Inflammatory macrophage treated with lipopolysaccharide for 1 hour (primary cell): ENCODE measurements at regions not wholly inside any gene's neighbourhood (a gene's known extent, or its start where the extent isn't known, plus 50 kb on each side); places are given as distances from the start of the nearest gene placed in this dataset.

Experiments used
- DNase-seq, 2 donors: peaks; one replicate each; pipeline ENCODE4 v3.0.0-alpha.2; 2020 to 2022

DNA sequence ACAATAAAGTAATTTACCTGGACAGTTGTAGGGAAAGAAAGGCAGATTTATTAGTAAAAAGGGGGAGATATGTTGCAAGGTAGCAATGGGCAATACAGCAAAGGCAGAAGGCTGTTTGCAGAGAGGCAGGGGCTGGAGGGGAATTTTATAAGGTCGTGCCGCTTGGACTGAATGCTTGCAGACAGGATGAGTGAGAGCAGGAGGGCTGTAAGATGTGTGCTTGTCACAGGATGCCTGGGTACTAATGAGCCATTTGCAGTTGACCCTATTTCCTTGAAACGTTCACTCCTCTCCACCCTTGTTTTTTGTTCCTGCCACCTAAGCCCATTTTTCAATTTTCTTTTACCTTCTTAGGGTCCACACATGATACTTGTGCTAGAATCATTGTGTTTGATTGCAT is 214.7 kb downstream of the TRAM1L1 start:
- no peak for DNase-seq

DNA sequence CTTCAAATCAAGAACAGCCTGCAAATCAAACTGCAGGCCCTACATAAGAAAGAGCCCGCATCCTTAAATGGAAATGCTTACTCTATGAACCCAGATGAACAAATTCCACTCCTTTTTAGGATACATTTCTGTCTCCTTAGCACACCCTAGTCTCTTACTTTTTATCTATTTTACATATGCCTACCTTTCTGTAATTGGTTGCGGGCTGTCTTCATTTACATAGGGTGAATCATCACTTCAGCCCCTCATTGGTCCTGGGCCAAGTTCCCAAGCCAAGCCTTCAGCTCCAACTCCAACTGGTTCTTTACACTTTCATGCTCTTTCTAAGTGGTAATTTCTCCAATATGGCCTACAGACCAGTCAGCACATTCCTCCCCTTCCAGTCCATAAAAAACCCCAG is 219.3 kb downstream of the TRAM1L1 start:
- no peak for DNase-seq

GRCh38 chr4:116862592-116862991 is 222.8 kb downstream of the TRAM1L1 start:
- DNase-seq: no peak

GRCh38 chr4:116860891-116861290 is 224.5 kb downstream of the TRAM1L1 start:
- no peak for DNase-seq

GRCh38 chr4:116849620-116850019 is 235.8 kb downstream of the TRAM1L1 start:
- no peak for DNase-seq

- DNase-seq: no peak
Observed at GRCh38 chr4:116847616-116848015, 237.8 kb downstream of the TRAM1L1 start.

GRCh38 chr4:116839826-116840225 is 245.6 kb downstream of the TRAM1L1 start:
- no peak for DNase-seq

- no peak for DNase-seq
Observed at GRCh38 chr4:116838609-116839008, 246.8 kb downstream of the TRAM1L1 start.

DNA sequence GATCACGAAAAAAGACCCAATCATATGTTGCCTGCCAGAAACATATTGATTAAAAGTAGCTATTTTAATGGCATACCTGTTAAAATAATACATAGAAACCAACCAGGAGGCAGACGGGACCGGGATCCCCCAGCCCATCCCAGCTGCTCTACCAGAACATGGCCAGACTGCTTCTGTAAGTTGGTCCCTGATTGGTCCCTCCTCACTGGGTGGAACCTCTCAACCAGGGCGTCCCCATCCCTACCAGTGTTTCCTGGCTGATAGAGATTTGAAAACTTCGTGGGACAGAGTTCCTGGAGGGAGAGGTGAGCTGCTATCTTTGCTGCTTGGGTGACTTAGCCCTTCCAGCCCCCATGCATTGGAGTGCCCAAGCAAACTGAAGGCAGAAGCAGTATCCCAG is 256.2 kb downstream of the TRAM1L1 start:
- DNase-seq: no peak

DNA sequence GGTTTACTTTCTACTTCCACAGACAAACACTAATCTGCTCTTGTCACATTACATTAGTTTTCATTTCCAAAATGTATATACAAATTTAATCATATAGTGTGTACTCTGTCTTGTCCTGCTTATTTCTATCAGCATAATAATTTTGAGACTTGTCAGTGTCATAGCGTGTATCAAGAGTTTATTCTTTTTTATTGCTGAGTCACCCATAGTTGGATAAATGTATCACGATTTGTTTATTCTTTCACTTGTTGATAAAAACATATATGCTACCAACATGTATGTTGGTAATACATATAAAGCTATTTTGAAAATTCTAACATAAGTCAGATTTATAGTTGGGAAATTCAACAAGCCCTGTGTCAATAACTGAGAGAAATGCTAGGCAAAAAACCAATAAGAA is 261.2 kb downstream of the TRAM1L1 start:
- no peak for DNase-seq

- no peak for DNase-seq
Observed at GRCh38 chr4:116811730-116812129, 273.6 kb downstream of the TRAM1L1 start.

- DNase-seq: no peak
Observed at GRCh38 chr4:116796022-116796421, 289.4 kb downstream of the TRAM1L1 start.

- DNase-seq: no peak
Observed at GRCh38 chr4:116788723-116789122, 296.7 kb downstream of the TRAM1L1 start.

GRCh38 chr4:116755051-116755450 is 330.3 kb downstream of the TRAM1L1 start:
- no peak for DNase-seq

GRCh38 chr4:116752027-116752426 is 333.3 kb downstream of the TRAM1L1 start:
- DNase-seq: no peak

- DNase-seq: no peak
Observed at GRCh38 chr4:116736756-116737155, 348.6 kb downstream of the TRAM1L1 start.

- DNase-seq: no peak
Observed at GRCh38 chr4:116734178-116734577, 351.2 kb downstream of the TRAM1L1 start.

DNA sequence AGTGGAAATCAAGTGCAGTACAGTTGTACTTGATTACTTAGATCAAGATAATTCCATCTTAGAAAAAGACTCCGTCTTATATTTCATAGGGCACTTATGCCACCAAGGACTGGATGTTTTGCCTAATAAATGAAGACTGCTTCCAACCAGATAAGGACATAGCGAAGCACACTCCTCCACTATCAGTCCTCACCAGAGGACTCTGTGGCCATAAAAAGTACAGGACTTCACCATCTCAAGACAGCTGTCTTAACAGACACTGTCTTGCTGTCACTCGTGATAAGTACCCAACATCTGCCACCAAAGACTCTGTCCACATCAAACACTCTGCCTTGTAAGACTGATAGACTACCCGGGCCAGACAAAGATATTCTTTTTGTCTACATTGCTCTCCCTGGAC is 352.0 kb downstream of the TRAM1L1 start:
- DNase-seq: no peak

GRCh38 chr4:116726523-116726922 is 358.9 kb downstream of the TRAM1L1 start:
- DNase-seq: no peak

DNA sequence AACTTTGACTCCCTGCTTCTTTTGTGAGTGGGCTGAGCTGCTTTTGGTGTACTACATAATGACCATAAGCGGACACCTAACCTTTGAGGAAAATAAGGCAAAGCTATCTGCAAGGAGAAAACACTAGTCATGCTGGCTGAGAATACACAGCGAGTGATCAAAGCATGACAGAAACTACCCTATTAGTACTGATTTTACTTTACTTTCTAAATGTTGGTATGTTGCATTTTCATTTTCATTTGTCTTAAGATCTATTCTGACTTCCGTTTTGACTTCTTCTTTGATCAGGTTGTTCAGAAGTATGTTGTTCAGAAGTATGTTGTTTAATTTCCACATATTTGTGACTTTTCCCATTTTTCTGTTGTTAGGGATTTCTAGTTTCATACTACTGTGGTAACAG is 361.1 kb downstream of the TRAM1L1 start:
- no peak for DNase-seq

- DNase-seq: no peak
Observed at GRCh38 chr4:116705466-116705865, 379.9 kb downstream of the TRAM1L1 start.

DNA sequence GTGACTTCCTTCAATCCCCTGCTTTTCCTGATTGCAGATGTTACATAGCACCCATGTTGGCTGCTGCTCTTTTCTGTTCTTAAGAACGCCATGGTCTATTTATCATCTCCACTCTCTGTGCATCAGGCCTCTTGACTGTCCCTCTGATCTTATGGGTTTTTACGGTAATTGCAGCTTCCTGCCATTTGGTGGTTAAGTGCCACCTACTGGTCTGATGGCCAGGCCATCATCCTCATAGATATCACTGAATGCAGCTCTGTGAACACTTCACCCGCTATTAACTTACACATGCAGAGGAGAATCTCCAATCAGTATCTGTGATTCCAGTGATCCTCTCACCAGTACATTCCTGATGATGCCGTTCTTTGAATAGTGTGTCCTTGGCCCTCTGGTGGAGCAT is 382.4 kb downstream of the TRAM1L1 start:
- no peak for DNase-seq

- no peak for DNase-seq
Observed at GRCh38 chr4:116688536-116688935, 396.8 kb downstream of the TRAM1L1 start.

DNA sequence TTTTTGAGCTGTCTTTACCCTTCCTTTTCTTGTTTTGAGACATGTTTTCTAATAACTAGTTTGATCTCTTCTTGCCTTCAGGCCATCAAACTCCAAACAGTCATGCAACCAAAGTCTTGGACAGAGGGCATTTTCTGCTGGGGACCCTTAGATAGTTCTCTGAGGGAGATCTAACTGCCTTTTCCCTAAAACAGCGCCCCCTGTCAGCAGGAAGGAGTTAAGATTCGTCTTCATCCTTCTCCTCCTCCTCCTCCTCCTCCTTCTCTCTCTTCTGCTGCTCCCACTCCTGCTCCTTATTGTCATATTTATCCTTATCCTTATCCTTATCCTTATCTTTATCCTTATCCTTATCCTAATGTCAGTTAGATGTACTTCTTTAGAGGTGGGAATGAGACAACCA is 417.2 kb downstream of the TRAM1L1 start:
- DNase-seq: no peak

GRCh38 chr4:116665716-116666115 is 419.7 kb downstream of the TRAM1L1 start:
- DNase-seq: no peak

GRCh38 chr4:116664198-116664597 is 421.2 kb downstream of the TRAM1L1 start:
- DNase-seq: no peak
